H1 (cell line): ENCODE measurements at regions not wholly inside any gene's neighbourhood (a gene's known extent, or its start where the extent isn't known, plus 50 kb on each side); places are given as distances from the start of the nearest gene placed in this dataset.

Experiments
- CTCF ChIA-PET: fragments of 300-600 bp; sonication (Branson Sonifier 250); formaldehyde crosslinking; loops from one replicate; lab custom pipeline; 2021; ENCODE audit not compliant: partially characterized antibody; lab: Charles Lee
- POLR2A ChIA-PET: fragments of 300-600 bp; sonication (Branson Sonifier 250); formaldehyde crosslinking; loops from one replicate; lab custom pipeline; 2021; ENCODE audit warnings: inconsistent platforms; ENCODE audit not compliant: partially characterized antibody; lab: Charles Lee
- DNase-seq, 2 experiments: peaks; one replicate each; pipeline versions ENCODE4 v3.0.0 to v3.0.0-alpha.2; 2010 to 2022; ENCODE audit warnings: low spot score in 2 of 2, low read depth in 1 of 2, mixed read lengths in 1 of 2
- FAIRE-seq: peaks from 2 replicates; lab custom pipeline; 2011; peaks lifted over from hg19 to GRCh38; lab: Jason Lieb, UNC
- H2AFZ ChIP-seq: 2 replicates; pipeline ENCODE4 v1.8.1; 2012; ENCODE audit warnings: low read length, inconsistent platforms
- H2AK5ac ChIP-seq: 2 replicates; pipeline ENCODE4 v1.6.1; 2013; ENCODE audit warnings: low read depth, low read length
- H2BK120ac ChIP-seq: replicated peaks from 2 replicates; pipeline ENCODE3; 2013; ENCODE audit warnings: low read depth, low read length, inconsistent platforms
- H2BK12ac ChIP-seq: 2 replicates; pipeline ENCODE4 v1.6.1; 2013; ENCODE audit warnings: low read depth, low read length
- H2BK15ac ChIP-seq: 2 replicates; pipeline ENCODE4 v1.6.1; 2013; ENCODE audit warnings: low read length
- H2BK20ac ChIP-seq: 2 replicates; pipeline ENCODE4 v1.6.1; 2013; ENCODE audit warnings: low read length
- H2BK5ac ChIP-seq: 2 replicates; pipeline ENCODE4 v1.6.1; 2013; ENCODE audit warnings: low read depth, low read length
- H3K14ac ChIP-seq: 2 replicates; pipeline ENCODE4 v1.6.1; 2013; ENCODE audit warnings: inconsistent platforms; ENCODE audit not compliant: insufficient read length
- H3K18ac ChIP-seq: 2 replicates; pipeline ENCODE4 v1.6.1; 2013; ENCODE audit warnings: low read length; ENCODE audit errors: extremely low read depth
- H3K23ac ChIP-seq: 2 replicates; pipeline ENCODE4 v1.6.1; 2013; ENCODE audit warnings: inconsistent platforms; ENCODE audit not compliant: insufficient read length
- H3K23me2 ChIP-seq: 2 replicates; pipeline ENCODE4 v1.6.1; 2013; ENCODE audit warnings: low read depth, low read length
- H3K27ac ChIP-seq: 2 replicates; pipeline ENCODE4 v1.6.1; 2011; ENCODE audit warnings: low read depth, low read length, inconsistent platforms
- H3K27me3 ChIP-seq, 4 experiments: replicated peaks in 1 of 4; 1 replicate in 1 of 4; 2 replicates in 3 of 4; pipeline versions ENCODE4 v1.6.1 to v1.8.1; 2011 to 2013; ENCODE audit warnings: low read length in 3 of 4, mild to moderate bottlenecking in 3 of 4, inconsistent platforms in 2 of 4, mixed read lengths in 2 of 4, moderate library complexity in 1 of 4; ENCODE audit not compliant: control insufficient read depth in 3 of 4, insufficient read depth in 3 of 4; ENCODE audit errors: extremely low read depth in 1 of 4
- H3K36me3 ChIP-seq, 4 experiments: 2 replicates each; pipeline versions ENCODE4 v1.6.1 to v1.8.1; 2011 to 2013; ENCODE audit warnings: mild to moderate bottlenecking in 4 of 4, low read length in 3 of 4, moderate library complexity in 2 of 4, control low read depth in 1 of 4, inconsistent platforms in 1 of 4; ENCODE audit not compliant: insufficient read depth in 4 of 4, control insufficient read depth in 2 of 4
- H3K4ac ChIP-seq: replicated peaks from 2 replicates; pipeline ENCODE3; 2013; ENCODE audit warnings: low read length, low read depth, mixed read lengths, inconsistent platforms; ENCODE audit not compliant: insufficient read length
- H3K4me1 ChIP-seq, 4 experiments: replicated peaks in 1 of 4; 1 replicate in 1 of 4; 2 replicates in 3 of 4; pipeline versions ENCODE4 v1.6.1 to v1.8.1; 2011 to 2013; ENCODE audit warnings: low read length in 3 of 4, inconsistent platforms in 2 of 4, mixed read lengths in 1 of 4; ENCODE audit not compliant: insufficient read depth in 4 of 4, control insufficient read depth in 3 of 4
- H3K4me2 ChIP-seq, 2 experiments: 2 replicates each; pipeline versions ENCODE4 v1.6.1 to v1.8.1; 2011 to 2013; ENCODE audit warnings: low read depth in 2 of 2, low read length in 2 of 2, control low read depth in 1 of 2, inconsistent platforms in 1 of 2, mild to moderate bottlenecking in 1 of 2; ENCODE audit not compliant: insufficient read depth in 1 of 2
- H3K4me3 ChIP-seq, 4 experiments: fragments of 200-600, 300-600 bp in 1 of 4; sonication (generic), shearing (Covaris generic), sonication (Bioruptor Twin) in 1 of 4; 2 replicates each; pipeline versions ENCODE4 v1.5.1 to v1.8.1; 2011 to 2016; ENCODE audit warnings: low read length in 4 of 4, low read depth in 3 of 4, control low read depth in 2 of 4, inconsistent platforms in 2 of 4, mild to moderate bottlenecking in 2 of 4, mixed read lengths in 1 of 4, moderate library complexity in 1 of 4; ENCODE audit not compliant: insufficient read depth in 2 of 4; ENCODE audit errors: extremely low read depth in 1 of 4
- H3K56ac ChIP-seq: replicated peaks from 2 replicates; pipeline ENCODE3; 2013; ENCODE audit warnings: low read depth, mild to moderate bottlenecking, mixed read lengths, low read length, inconsistent platforms; ENCODE audit not compliant: insufficient read length
- H3K79me1 ChIP-seq: 2 replicates; pipeline ENCODE4 v1.6.1; 2013; ENCODE audit warnings: low read depth, low read length, control low read depth
- H3K79me2 ChIP-seq, 2 experiments: 2 replicates each; pipeline versions ENCODE4 v1.6.1 to v1.8.1; 2012 to 2013; ENCODE audit warnings: low read length in 2 of 2, mild to moderate bottlenecking in 2 of 2, inconsistent platforms in 1 of 2; ENCODE audit not compliant: insufficient read depth in 2 of 2, control insufficient read depth in 1 of 2
- H3K9ac ChIP-seq, 4 experiments: replicated peaks in 1 of 4; 1 replicate in 1 of 4; 2 replicates in 3 of 4; pipeline versions ENCODE4 v1.6.1 to v1.8.1; 2011 to 2013; ENCODE audit warnings: low read depth in 3 of 4, low read length in 3 of 4, control low read depth in 2 of 4, mild to moderate bottlenecking in 2 of 4, moderate library complexity in 2 of 4, inconsistent platforms in 1 of 4; ENCODE audit errors: extremely low read depth in 1 of 4
- H3K9me3 ChIP-seq, 2 experiments: 2 replicates each; pipeline versions ENCODE4 v1.6.1 to v1.8.1; 2012 to 2013; ENCODE audit warnings: mild to moderate bottlenecking in 2 of 2, moderate library complexity in 2 of 2, control low read depth in 1 of 2, inconsistent platforms in 1 of 2, low read depth in 1 of 2, low read length in 1 of 2, mixed read lengths in 1 of 2; ENCODE audit not compliant: insufficient read depth in 2 of 2
- H4K20me1 ChIP-seq, 2 experiments: replicated peaks in 1 of 2; 2 replicates each; pipeline versions ENCODE3 to v1.8.1; 2011 to 2013; ENCODE audit warnings: inconsistent platforms in 2 of 2, low read length in 2 of 2, mild to moderate bottlenecking in 1 of 2; ENCODE audit not compliant: insufficient read depth in 2 of 2, control insufficient read depth in 1 of 2
- H4K5ac ChIP-seq: 2 replicates; pipeline ENCODE4 v1.6.1; 2013; ENCODE audit warnings: low read length, low read depth, mixed read lengths, inconsistent platforms; ENCODE audit not compliant: insufficient read length
- H4K8ac ChIP-seq: 2 replicates; pipeline ENCODE4 v1.8.0; 2013; ENCODE audit warnings: mild to moderate bottlenecking, moderate library complexity, low read length, inconsistent platforms; ENCODE audit not compliant: insufficient read depth; ENCODE audit errors: extremely low read depth
- H4K91ac ChIP-seq: replicated peaks from 2 replicates; pipeline ENCODE3; 2013; ENCODE audit warnings: low read length, mixed read lengths, inconsistent platforms; ENCODE audit not compliant: insufficient read length
- BRCA1 ChIP-seq: IDR thresholded peaks from 2 replicates; pipeline ENCODE4 v1.6.1; 2012; ENCODE audit warnings: low read depth, low read length, improper control_type of control experiment
- POLR2A ChIP-seq, 2 experiments: IDR thresholded peaks; 1 replicate in 1 of 2; 2 replicates in 1 of 2; pipeline ENCODE4 v1.6.1; 2011; ENCODE audit warnings: low read depth in 2 of 2, low read length in 2 of 2, mild to moderate bottlenecking in 2 of 2; ENCODE audit errors: control extremely low read depth in 1 of 2
- SP2 ChIP-seq: IDR thresholded peaks from 2 replicates; pipeline ENCODE4 v1.6.1; 2012; ENCODE audit warnings: mild to moderate bottlenecking, low read length, inconsistent platforms
- WGBS, 2 experiments: shearing (Covaris generic) in 1 of 2; methylation state at CpG; one replicate each; pipeline versions ENCODE4 v1.1.6 to v1.1.7; 2013 to 2015; ENCODE audit warnings: low lambda C conversion rate in 2 of 2, mixed read lengths in 2 of 2, inconsistent platforms in 1 of 2, low coverage in 1 of 2, missing lambda C conversion rate in 1 of 2; ENCODE audit not compliant: insufficient replicate concordance in 2 of 2, insufficient coverage in 1 of 2, insufficient read length in 1 of 2; ENCODE audit errors: extremely low coverage in 1 of 2, missing lambda C conversion rate in 1 of 2; 5-methylcytosine and 5-hydroxymethylcytosine counted together

DNA sequence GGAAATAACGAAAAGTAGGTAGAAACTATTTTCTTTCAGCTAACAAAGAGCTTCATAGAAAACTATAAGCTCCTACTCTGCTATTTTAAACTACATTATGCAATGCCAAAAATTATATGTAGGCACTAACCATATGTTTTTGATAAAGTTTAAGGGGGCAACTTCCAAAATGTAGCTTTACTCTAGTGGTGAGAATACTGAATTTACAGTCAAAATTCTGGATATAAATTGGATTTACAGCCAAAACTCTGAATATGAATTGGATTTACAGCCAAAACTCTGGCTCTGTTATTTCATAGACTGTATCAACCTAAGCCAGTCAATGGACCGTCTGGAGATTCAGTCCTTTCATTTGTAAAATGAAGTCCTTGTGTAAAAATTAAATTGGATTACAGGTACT is 86.8 kb upstream of the ANK3 start:
- Histone ChIP-seq H4K20me1 (no peaks in the 10 kb centered on the region), H4K5ac (no peak overlapping the region), H2AFZ (no peak overlapping the region), H2BK120ac (no peak overlapping the region), H4K91ac (no peak overlapping the region), H2BK20ac (no peak overlapping the region), H3K23me2 (no peaks in the 10 kb centered on the region), H3K36me3 (no peaks in the 10 kb centered on the region), H2BK5ac (no peak overlapping the region), H3K9me3 (no peaks in the 10 kb centered on the region), H3K79me1 (no peaks in the 10 kb centered on the region), H3K9ac (peak overlapping the region in 1 of 4 experiments; percentile 8; a peak in 1 of 7 replicates), H3K79me2 (no peaks in the 10 kb centered on the region), H4K8ac (no peak overlapping the region), H3K27me3 (no peaks in the 10 kb centered on the region), H3K4ac (no peak overlapping the region), H3K14ac (no peak overlapping the region), H3K4me3 (no peak overlapping the region), H3K56ac (no peak overlapping the region), H3K18ac (no peak overlapping the region), H3K4me1 (peaks cover 0 to 6% (median 1%) of the 10 kb centered on the region in 4 experiments; a peak in 2 of 7 replicates), H2BK15ac (no peak overlapping the region), H3K27ac (no peak overlapping the region), H3K23ac (no peak overlapping the region), H3K4me2 (no peak overlapping the region), H2AK5ac (no peak overlapping the region), H2BK12ac (no peak overlapping the region)
- POLR2A ChIA-PET: no interaction called here
- CTCF ChIA-PET: no interaction called here
- WGBS, 2 experiments: 86% methylated on average over 2 of the region's 2 CpGs; no CpG with 5 or more reads in 1 of the 2 experiments
- FAIRE-seq (no peak), DNase-seq (no peak)
- TF ChIP-seq BRCA1 (no peak), POLR2A (IDR thresholded peaks at IDR 0.05; ENCODE audit: control extremely low read depth in 1 of 2, low read depth in 2 of 2, low read length in 2 of 2) (no peak), SP2 (no peak)
